ENCODE measurements at regions not wholly inside any gene's neighbourhood (a gene's known extent, or its start where the extent isn't known, plus 50 kb on each side); places are given as distances from the start of the nearest gene placed in this dataset.

DNA sequence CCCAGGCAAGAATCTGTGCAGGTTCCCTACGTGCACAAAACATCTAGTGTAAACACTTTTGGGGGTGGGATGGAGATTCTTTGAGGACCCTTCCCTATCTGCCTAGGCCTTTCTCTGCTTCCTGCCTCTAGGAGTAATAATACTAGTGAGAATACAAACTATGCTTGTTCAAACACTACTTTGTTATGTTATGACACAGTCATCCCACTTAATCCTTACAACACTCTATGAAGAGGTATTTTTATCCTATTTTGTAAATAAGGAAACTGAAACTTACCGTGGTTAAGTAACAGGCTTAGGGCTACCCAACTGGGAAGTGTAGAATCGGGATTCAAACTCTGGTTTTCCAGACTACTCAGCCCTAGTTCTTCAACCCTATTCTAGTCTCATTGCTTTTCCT, 96.5 kb downstream of the KCNA5 start:
- TF ChIP-seq POLR2AphosphoS5 (IDR thresholded peaks at IDR 0.05) (no peak), MXI1 (conservative IDR thresholded peaks at IDR 0.05; ENCODE audit: poor library complexity, severe bottlenecking) (no peak), EP300 (conservative IDR thresholded peaks at IDR 0.05; ENCODE audit: poor library complexity, severe bottlenecking) (no peak), EZH2 (IDR thresholded peaks at IDR 0.05; ENCODE audit: borderline replicate concordance, insufficient read depth, low read length, poor library complexity, severe bottlenecking) (no peak), TAF1 (IDR thresholded peaks at IDR 0.05; ENCODE audit: low read depth) (no peak)
- TF ChIP-seq, protein P1, sequence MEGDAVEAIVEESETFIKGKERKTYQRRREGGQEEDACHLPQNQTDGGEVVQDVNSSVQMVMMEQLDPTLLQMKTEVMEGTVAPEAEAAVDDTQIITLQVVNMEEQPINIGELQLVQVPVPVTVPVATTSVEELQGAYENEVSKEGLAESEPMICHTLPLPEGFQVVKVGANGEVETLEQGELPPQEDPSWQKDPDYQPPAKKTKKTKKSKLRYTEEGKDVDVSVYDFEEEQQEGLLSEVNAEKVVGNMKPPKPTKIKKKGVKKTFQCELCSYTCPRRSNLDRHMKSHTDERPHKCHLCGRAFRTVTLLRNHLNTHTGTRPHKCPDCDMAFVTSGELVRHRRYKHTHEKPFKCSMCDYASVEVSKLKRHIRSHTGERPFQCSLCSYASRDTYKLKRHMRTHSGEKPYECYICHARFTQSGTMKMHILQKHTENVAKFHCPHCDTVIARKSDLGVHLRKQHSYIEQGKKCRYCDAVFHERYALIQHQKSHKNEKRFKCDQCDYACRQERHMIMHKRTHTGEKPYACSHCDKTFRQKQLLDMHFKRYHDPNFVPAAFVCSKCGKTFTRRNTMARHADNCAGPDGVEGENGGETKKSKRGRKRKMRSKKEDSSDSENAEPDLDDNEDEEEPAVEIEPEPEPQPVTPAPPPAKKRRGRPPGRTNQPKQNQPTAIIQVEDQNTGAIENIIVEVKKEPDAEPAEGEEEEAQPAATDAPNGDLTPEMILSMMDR (IDR thresholded peaks at IDR 0.05; ENCODE audit: poor library complexity, severe bottlenecking) = no peak
- Histone ChIP-seq H2AFZ (ENCODE audit: low read depth, low read length) (no peak overlapping the region), H3K36me3 (ENCODE audit: insufficient read depth, low read length) (no peaks in the 10 kb centered on the region), H3K9ac (ENCODE audit: low read length) (no peak overlapping the region), H3K4me3 (ENCODE audit: low read length) (no peak overlapping the region), H4K20me1 (ENCODE audit: insufficient read depth) (no peaks in the 10 kb centered on the region), H3K79me2 (replicated peaks; ENCODE audit: insufficient read depth, low read length) (no peaks in the 10 kb centered on the region), H3F3A (ENCODE audit: insufficient read depth, low read length, poor library complexity, severe bottlenecking) (no peaks in the 10 kb centered on the region), H3K9me3 (ENCODE audit: low read length) (no peaks in the 10 kb centered on the region), H3K4me2 (ENCODE audit: low read length) (no peak overlapping the region), H3K27ac (ENCODE audit: low read length) (no peak overlapping the region), H3K27me3 (ENCODE audit: insufficient read depth, low read depth, low read length) (no peaks in the 10 kb centered on the region), H3K9me2 (ENCODE audit: insufficient read depth, low read length) (no peaks in the 10 kb centered on the region)

DNA sequence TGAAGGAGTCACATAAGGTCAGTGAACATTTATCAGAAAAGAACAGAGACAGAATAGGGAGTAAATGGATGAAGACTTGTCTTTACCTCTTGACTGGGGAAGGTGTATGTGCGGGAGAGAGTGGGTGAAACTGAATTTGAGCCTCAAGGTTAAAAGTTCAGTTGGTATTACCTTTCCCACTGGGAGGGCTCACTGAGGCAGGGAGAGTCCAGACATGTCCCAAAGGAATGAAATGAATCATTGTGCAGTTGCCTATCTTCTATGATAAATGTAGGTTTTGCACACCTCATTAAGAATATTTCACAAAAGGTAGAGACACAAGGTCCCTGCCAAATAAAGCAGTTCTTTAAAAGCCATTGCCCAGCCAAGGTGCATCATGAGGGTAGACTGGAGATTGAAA, 105.2 kb downstream of the KCNA5 start:
- Histone ChIP-seq H3F3A (ENCODE audit: insufficient read depth, low read length, poor library complexity, severe bottlenecking) (no peaks in the 10 kb centered on the region), H3K4me3 (ENCODE audit: low read length) (no peak overlapping the region), H3K79me2 (replicated peaks; ENCODE audit: insufficient read depth, low read length) (no peaks in the 10 kb centered on the region), H3K9me3 (ENCODE audit: low read length) (no peaks in the 10 kb centered on the region), H3K27ac (ENCODE audit: low read length) (no peak overlapping the region), H2AFZ (ENCODE audit: low read depth, low read length) (no peak overlapping the region), H3K4me2 (ENCODE audit: low read length) (no peak overlapping the region), H3K27me3 (ENCODE audit: insufficient read depth, low read depth, low read length) (no peaks in the 10 kb centered on the region), H3K9me2 (ENCODE audit: insufficient read depth, low read length) (no peaks in the 10 kb centered on the region), H4K20me1 (ENCODE audit: insufficient read depth) (no peaks in the 10 kb centered on the region), H3K9ac (ENCODE audit: low read length) (no peak overlapping the region), H3K36me3 (ENCODE audit: insufficient read depth, low read length) (no peaks in the 10 kb centered on the region)
- no peak for TF ChIP-seq POLR2AphosphoS5 (IDR thresholded peaks at IDR 0.05)
- TF ChIP-seq MXI1 (conservative IDR thresholded peaks at IDR 0.05; ENCODE audit: poor library complexity, severe bottlenecking) = no peak
- TF ChIP-seq SMC3 (conservative IDR thresholded peaks at IDR 0.05; ENCODE audit: poor library complexity) = no peak
- no peak for TF ChIP-seq EP300 (conservative IDR thresholded peaks at IDR 0.05; ENCODE audit: poor library complexity, severe bottlenecking)
- TF ChIP-seq TAF1 (IDR thresholded peaks at IDR 0.05; ENCODE audit: low read depth) = no peak
- TF ChIP-seq EZH2 (IDR thresholded peaks at IDR 0.05; ENCODE audit: borderline replicate concordance, insufficient read depth, low read length, poor library complexity, severe bottlenecking) = no peak
- no peak for TF ChIP-seq RAD21 (conservative IDR thresholded peaks at IDR 0.05)
- TF ChIP-seq, protein P1 (IDR thresholded peaks at IDR 0.05; ENCODE audit: poor library complexity, severe bottlenecking) = no peak
- TF ChIP-seq, protein P2, sequence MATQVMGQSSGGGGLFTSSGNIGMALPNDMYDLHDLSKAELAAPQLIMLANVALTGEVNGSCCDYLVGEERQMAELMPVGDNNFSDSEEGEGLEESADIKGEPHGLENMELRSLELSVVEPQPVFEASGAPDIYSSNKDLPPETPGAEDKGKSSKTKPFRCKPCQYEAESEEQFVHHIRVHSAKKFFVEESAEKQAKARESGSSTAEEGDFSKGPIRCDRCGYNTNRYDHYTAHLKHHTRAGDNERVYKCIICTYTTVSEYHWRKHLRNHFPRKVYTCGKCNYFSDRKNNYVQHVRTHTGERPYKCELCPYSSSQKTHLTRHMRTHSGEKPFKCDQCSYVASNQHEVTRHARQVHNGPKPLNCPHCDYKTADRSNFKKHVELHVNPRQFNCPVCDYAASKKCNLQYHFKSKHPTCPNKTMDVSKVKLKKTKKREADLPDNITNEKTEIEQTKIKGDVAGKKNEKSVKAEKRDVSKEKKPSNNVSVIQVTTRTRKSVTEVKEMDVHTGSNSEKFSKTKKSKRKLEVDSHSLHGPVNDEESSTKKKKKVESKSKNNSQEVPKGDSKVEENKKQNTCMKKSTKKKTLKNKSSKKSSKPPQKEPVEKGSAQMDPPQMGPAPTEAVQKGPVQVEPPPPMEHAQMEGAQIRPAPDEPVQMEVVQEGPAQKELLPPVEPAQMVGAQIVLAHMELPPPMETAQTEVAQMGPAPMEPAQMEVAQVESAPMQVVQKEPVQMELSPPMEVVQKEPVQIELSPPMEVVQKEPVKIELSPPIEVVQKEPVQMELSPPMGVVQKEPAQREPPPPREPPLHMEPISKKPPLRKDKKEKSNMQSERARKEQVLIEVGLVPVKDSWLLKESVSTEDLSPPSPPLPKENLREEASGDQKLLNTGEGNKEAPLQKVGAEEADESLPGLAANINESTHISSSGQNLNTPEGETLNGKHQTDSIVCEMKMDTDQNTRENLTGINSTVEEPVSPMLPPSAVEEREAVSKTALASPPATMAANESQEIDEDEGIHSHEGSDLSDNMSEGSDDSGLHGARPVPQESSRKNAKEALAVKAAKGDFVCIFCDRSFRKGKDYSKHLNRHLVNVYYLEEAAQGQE (IDR thresholded peaks at IDR 0.05; ENCODE audit: borderline replicate concordance) = no peak
